ENCODE measurements at regions not wholly inside any gene's neighbourhood (a gene's known extent, or its start where the extent isn't known, plus 50 kb on each side); places are given as distances from the start of the nearest gene placed in this dataset.

- TF ChIP-seq CTCF (IDR thresholded peaks at IDR 0.05) (no peak), POLR2A (IDR thresholded peaks at IDR 0.05) (no peak)
Observed at GRCh38 chr3:177781686-177782161, 584.4 kb upstream of the TBL1XR1 start.

Measured in thyroid gland (tissue), 4 donors.